Activated T-helper 2 cell treated with anti-CD3 and anti-CD28 coated beads, Interferon-gamma antibody, Interleukin-2, Interleukin-4, amounts not matched to agents 10 μg/mL and 5 μg/mL and 100 μg/mL, durations not matched to agents 14 hours and 24 hours and 36 hours (primary cell): ENCODE measurements at regions not wholly inside any gene's neighbourhood (a gene's known extent, or its start where the extent isn't known, plus 50 kb on each side); places are given as distances from the start of the nearest gene placed in this dataset.
"Not testable (repeated sequence)": the region's sequence is repeated elsewhere in the genome, so short reads cannot be mapped to it uniquely, and the experiment has no call there.

ENCODE experiments used
- DNase-seq: peaks from one replicate; pipeline ENCODE4 v3.0.0; 2021; ENCODE audit warnings: low spot score
- H3K27ac Mint-ChIP-seq: one replicate; pipeline ENCODE4 v1.8.0; 2021; ENCODE audit warnings: mixed read lengths
- H3K27me3 Mint-ChIP-seq: one replicate; pipeline ENCODE4 v1.8.0; 2021; ENCODE audit warnings: low read depth, mixed read lengths
- H3K36me3 Mint-ChIP-seq: one replicate; pipeline ENCODE4 v1.8.0; 2021; ENCODE audit warnings: low read depth, mixed read lengths
- H3K4me1 Mint-ChIP-seq: one replicate; pipeline ENCODE4 v1.8.0; 2021; ENCODE audit warnings: low read depth, mixed read lengths
- H3K4me3 Mint-ChIP-seq: one replicate; pipeline ENCODE4 v1.8.0; 2021; ENCODE audit warnings: low read depth, mild to moderate bottlenecking, moderate library complexity, mixed read lengths
- H3K9me3 Mint-ChIP-seq: one replicate; pipeline ENCODE4 v1.8.0; 2021; ENCODE audit warnings: mixed read lengths
- intact Hi-C: fragments of 100-400 bp; cut with micrococcal nuclease; formaldehyde crosslinking; loops from one replicate; pipeline ENCODE4 v1.15.1; 2023

DNA sequence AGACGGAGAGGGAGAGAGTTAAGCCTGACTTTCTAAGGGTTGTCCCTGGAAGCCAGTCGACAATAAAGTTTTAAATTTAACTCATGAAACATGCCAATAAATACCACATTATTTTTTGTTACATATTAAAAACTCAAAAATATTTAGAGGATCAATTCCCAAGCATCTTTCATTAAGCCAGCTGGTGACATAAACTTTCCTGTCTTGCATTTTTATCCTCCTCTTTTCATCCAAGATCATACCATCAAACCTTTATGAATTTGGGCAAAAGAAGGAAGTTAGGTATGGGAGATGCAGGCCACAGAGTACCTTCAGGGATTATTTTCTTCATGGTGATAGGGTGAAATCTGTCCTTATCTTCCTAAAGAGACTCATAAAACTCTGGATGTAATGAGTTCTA is 178.3 kb upstream of the FBXL17 start:
- no peaks in the 10 kb centered on the region for H3K4me1 Mint-ChIP-seq
- no peak overlapping the region for H3K27ac Mint-ChIP-seq
- H3K36me3 Mint-ChIP-seq = no peaks in the 10 kb centered on the region
- intact Hi-C loops = no loop called here
- H3K9me3 Mint-ChIP-seq = no peaks in the 10 kb centered on the region
- no peaks in the 10 kb centered on the region for H3K27me3 Mint-ChIP-seq
- no peak for DNase-seq
- no peak overlapping the region for H3K4me3 Mint-ChIP-seq

- intact Hi-C loops, H3K4me3 Mint-ChIP-seq: not testable (repeated sequence)
These were observed 176.9 kb upstream of the FBXL17 start for GRCh38 chr5:108558840-108559239.

DNA sequence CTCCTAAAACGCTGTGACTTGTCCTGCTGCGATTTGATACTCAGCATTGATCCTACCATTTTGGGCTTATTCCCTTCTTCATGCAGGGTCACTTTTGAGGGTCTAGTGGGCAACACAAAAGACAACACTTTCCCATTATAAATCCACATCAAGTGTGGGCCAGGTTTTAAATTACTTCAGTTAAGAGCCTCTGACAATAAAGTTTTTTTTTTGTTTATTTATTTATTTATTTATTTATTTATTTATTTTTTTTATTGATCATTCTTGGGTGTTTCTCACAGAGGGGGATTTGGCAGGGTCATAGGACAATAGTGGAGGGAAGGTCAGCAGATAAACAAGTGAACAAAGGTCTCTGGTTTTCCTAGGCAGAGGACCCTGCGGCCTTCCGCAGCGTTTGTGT is 176.2 kb upstream of the FBXL17 start:
- H3K9me3 Mint-ChIP-seq, H3K27me3 Mint-ChIP-seq, DNase-seq, H3K27ac Mint-ChIP-seq, H3K4me1 Mint-ChIP-seq, H3K36me3 Mint-ChIP-seq, intact Hi-C loops, H3K4me3 Mint-ChIP-seq: not testable (repeated sequence)

More at GRCh38 chr5:108558840-108559239, 176.9 kb upstream of the FBXL17 start:
- H3K27me3 Mint-ChIP-seq, H3K9me3 Mint-ChIP-seq, DNase-seq, H3K4me1 Mint-ChIP-seq, H3K36me3 Mint-ChIP-seq, H3K27ac Mint-ChIP-seq: not testable (repeated sequence)

DNA sequence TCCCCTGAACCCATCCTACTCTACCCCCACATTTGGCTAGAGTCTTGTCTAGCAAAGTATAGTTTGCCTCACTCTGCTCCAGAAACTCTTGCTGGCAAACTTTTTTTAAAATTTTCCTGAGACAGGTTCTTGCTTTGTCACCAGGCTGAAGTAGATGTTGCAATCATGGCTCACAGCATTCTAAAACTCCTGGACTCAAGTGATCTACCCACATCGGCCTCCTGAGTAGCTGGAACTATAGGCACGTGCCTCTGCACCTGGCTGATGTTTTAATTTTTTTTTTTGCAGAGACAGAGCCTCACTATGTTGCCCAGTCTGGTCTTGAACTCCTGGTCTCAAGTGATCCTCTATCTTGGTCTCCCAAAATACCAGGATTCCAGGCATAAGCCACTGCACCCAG is 175.8 kb upstream of the FBXL17 start:
- Mint-ChIP-seq H3K27ac (no peak overlapping the region), H3K4me1 (no peaks in the 10 kb centered on the region), H3K36me3 (no peaks in the 10 kb centered on the region), H3K9me3 (no peaks in the 10 kb centered on the region), H3K4me3 (no peak overlapping the region), H3K27me3 (no peaks in the 10 kb centered on the region)
- intact Hi-C loops = no loop called here
- DNase-seq = no peak

DNA sequence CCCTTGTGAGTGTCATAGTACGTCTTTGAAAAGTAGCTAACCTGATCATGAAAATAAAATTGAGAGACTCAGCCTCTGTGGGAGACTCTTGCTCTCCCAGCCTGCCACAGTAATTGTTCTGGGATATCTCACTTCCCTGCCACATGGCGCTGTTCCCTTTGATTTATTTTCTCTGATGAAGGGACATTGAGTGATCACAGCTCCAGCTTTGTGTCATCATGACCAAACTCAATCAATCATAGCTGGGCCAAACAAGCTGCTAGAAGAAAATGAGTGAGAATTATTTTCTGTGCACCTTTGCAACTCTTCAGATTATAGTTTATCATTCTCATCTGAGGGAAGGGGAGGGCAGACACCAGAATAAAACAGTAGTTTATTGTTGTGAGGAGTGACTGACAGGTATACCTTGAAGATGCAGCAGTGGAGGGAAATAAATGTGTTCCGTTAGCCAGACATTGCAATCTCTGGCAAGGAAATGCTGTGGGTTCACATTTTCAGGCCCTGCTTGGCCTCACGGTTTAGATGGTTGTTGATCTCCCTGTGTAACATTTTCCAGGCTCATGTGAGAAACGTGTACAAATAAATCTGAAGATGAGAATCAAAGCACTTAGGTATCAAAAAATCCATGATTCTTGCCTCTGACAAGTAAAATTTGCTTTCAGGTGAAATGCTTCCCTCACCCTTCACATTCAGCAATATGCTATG is 174.7 kb upstream of the FBXL17 start:
- DNase-seq = no peak
- intact Hi-C loops = no loop called here
- Mint-ChIP-seq H3K4me3 (no peak overlapping the region), H3K4me1 (no peaks in the 10 kb centered on the region), H3K36me3 (no peaks in the 10 kb centered on the region), H3K27ac (no peak overlapping the region), H3K9me3 (no peaks in the 10 kb centered on the region), H3K27me3 (no peaks in the 10 kb centered on the region)

- no peaks in the 10 kb centered on the region for H3K27me3 Mint-ChIP-seq
- no peak for DNase-seq
- no peaks in the 10 kb centered on the region for H3K9me3 Mint-ChIP-seq
- intact Hi-C loops = no loop called here
- no peak overlapping the region for H3K4me3 Mint-ChIP-seq
- no peaks in the 10 kb centered on the region for H3K4me1 Mint-ChIP-seq
- no peaks in the 10 kb centered on the region for H3K36me3 Mint-ChIP-seq
- no peak overlapping the region for H3K27ac Mint-ChIP-seq
These were observed 167.0 kb upstream of the FBXL17 start for GRCh38 chr5:108548684-108549596.

- intact Hi-C loops = no loop called here
- Mint-ChIP-seq H3K4me3 (no peak overlapping the region), H3K27ac (no peak overlapping the region), H3K4me1 (no peaks in the 10 kb centered on the region), H3K9me3 (no peaks in the 10 kb centered on the region), H3K27me3 (no peaks in the 10 kb centered on the region), H3K36me3 (no peaks in the 10 kb centered on the region)
- no peak for DNase-seq
These were observed 165.0 kb upstream of the FBXL17 start for GRCh38 chr5:108546939-108547338.

- intact Hi-C loops = no loop called here
- DNase-seq = no peak
- Mint-ChIP-seq H3K4me1 (no peaks in the 10 kb centered on the region), H3K36me3 (no peaks in the 10 kb centered on the region), H3K9me3 (no peaks in the 10 kb centered on the region), H3K27me3 (no peaks in the 10 kb centered on the region), H3K4me3 (no peak overlapping the region), H3K27ac (no peak overlapping the region)
These were observed 163.4 kb upstream of the FBXL17 start for GRCh38 chr5:108545301-108545700.

- Mint-ChIP-seq H3K36me3 (no peaks in the 10 kb centered on the region), H3K4me3 (no peak overlapping the region), H3K27ac (no peak overlapping the region), H3K4me1 (no peaks in the 10 kb centered on the region), H3K27me3 (no peaks in the 10 kb centered on the region), H3K9me3 (no peaks in the 10 kb centered on the region)
- intact Hi-C loops = no loop called here
- DNase-seq = no peak
These were observed 161.6 kb upstream of the FBXL17 start for GRCh38 chr5:108543486-108543885.

DNA sequence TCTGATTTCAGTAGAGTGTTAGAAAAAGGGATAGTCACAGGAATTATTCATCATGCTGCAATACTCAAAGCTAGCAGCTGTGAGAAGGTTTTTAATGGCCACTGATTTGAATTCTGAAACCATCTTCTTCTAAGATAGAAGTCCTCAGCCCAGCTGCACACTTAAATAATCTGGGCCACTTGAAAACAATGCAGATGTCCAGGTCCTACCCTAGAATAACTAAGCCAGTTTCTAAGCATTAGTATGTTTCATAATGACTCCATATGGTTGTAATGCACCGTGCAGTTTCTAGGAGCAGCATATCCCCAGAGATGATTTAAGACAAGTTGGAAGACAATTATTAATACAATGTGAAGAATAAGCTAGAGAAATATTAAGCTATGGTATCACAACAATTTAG is 159.9 kb upstream of the FBXL17 start:
- H3K9me3 Mint-ChIP-seq = no peaks in the 10 kb centered on the region
- no peak overlapping the region for H3K4me3 Mint-ChIP-seq
- H3K27me3 Mint-ChIP-seq = no peaks in the 10 kb centered on the region
- intact Hi-C loops = no loop called here
- DNase-seq = no peak
- no peaks in the 10 kb centered on the region for H3K4me1 Mint-ChIP-seq
- H3K36me3 Mint-ChIP-seq = no peaks in the 10 kb centered on the region
- H3K27ac Mint-ChIP-seq = no peak overlapping the region

DNA sequence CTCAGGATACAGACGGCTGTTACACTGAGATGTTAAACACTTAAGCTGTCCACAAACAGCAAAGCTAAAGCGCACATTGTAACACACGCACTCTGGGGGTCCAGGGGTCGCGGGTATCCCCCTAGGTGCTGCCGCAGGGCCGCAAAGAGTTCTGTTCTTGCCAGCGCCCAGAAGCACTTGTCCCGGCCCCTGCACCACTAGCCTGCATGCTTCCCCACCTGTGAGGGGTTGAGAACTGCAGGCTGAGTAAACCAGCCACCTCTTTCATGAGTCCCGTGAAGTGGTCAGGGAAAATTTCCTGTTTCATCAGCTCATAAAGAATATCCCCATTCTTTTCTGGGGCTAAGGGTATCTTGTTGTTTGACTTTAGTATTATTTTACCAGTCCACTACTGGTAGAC is 154.4 kb upstream of the FBXL17 start:
- Mint-ChIP-seq H3K4me1 (no peaks in the 10 kb centered on the region), H3K27me3 (no peaks in the 10 kb centered on the region)

DNA sequence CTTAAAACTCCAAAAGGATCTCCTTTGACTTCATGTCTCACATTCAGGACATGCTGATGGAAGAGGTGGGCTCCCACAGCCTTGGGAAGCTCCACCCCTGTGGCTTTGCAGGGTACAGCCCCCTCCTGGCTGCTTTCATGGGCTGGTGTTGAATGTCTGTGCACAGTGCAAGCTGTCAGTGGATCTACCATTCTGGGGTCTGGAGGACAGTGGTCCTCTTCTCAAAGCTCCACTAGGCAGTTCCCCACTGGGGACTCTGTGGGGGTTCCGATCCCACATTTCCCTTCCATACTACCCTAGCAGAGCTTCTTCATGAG is 150.2 kb upstream of the FBXL17 start:
- H3K4me1 Mint-ChIP-seq, H3K27me3 Mint-ChIP-seq, intact Hi-C loops, H3K9me3 Mint-ChIP-seq, DNase-seq, H3K27ac Mint-ChIP-seq, H3K4me3 Mint-ChIP-seq, H3K36me3 Mint-ChIP-seq: not testable (repeated sequence)

More for the DNA sequence above, 154.4 kb upstream of the FBXL17 start:
- DNase-seq = no peak
- intact Hi-C loops = no loop called here
- Mint-ChIP-seq H3K9me3 (no peaks in the 10 kb centered on the region), H3K4me3 (no peak overlapping the region), H3K27ac (no peak overlapping the region), H3K36me3 (no peaks in the 10 kb centered on the region)

DNA sequence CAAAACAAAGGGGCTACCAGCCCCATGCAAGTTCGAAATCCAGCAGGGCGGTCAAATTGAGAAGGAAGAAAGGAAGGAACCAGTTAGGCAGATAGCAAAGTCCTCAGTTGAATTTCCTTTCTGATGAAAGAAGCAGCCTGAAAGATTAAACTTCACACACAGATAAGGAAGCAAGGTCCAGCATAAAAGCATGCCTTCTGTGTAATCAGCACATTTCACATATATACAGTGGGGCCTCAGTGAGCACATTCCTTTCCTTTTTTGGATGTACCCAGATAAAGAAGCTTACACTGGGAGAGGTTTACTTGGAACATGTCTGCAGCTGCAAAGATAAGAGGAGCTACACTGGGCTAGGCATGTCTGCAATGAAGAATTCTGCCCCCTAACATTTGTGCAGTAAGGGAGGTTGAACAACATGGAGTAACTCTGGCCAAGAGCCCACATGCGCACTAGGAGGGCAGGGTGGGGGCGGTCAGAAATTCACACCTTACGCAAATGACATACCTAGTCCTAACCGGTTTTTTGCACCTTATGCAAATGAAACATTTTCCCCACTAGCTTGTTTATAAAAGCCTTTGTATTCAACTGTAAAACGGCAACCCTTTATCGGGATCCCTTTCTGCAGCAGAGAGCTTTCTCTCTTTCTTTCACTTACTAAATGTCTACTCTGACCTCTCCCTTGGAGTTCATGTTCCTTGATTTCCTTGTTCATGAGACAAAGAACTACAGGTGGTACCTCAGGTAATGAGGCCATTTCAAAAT is 149.7 kb upstream of the FBXL17 start:
- Mint-ChIP-seq H3K27ac (no peak overlapping the region), H3K9me3 (peaks cover 4% of the 10 kb centered on the region), H3K36me3 (no peaks in the 10 kb centered on the region), H3K27me3 (no peaks in the 10 kb centered on the region), H3K4me3 (no peak overlapping the region), H3K4me1 (no peaks in the 10 kb centered on the region)
- intact Hi-C loops = no loop called here
- no peak for DNase-seq
